GM23248 (cell line): ENCODE measurements at regions not wholly inside any gene's neighbourhood (a gene's known extent, or its start where the extent isn't known, plus 50 kb on each side); places are given as distances from the start of the nearest gene placed in this dataset.

ENCODE experiments used
- DNase-seq: peaks from one replicate; pipeline ENCODE4 v3.0.0-alpha.2; 2015
- H2AFZ ChIP-seq: fragments of 200-600 bp; sonication (generic); 2 replicates; pipeline ENCODE4 v1.6.1; 2016; ENCODE audit warnings: antibody characterized with exemption
- H3F3A ChIP-seq: fragments of 200-600 bp; sonication (generic); 2 replicates; pipeline ENCODE4 v1.6.1; 2016; ENCODE audit warnings: mild to moderate bottlenecking, antibody characterized with exemption, mixed run types; ENCODE audit not compliant: insufficient read depth
- H3K27ac ChIP-seq: fragments of 200-600 bp; sonication (generic); 2 replicates; pipeline ENCODE4 v1.5.1; 2016; ENCODE audit warnings: mild to moderate bottlenecking
- H3K27me3 ChIP-seq: fragments of 200-600 bp; sonication (generic); replicated peaks from 2 replicates; pipeline ENCODE4 v1.6.1; 2016; ENCODE audit warnings: mild to moderate bottlenecking; ENCODE audit not compliant: insufficient read depth
- H3K36me3 ChIP-seq: fragments of 200-600 bp; sonication (generic); 2 replicates; pipeline ENCODE4 v1.6.1; 2016; ENCODE audit warnings: low read depth, mild to moderate bottlenecking
- H3K4me1 ChIP-seq: fragments of 200-600 bp; sonication (generic); 2 replicates; pipeline ENCODE4 v1.6.1; 2016; ENCODE audit warnings: mild to moderate bottlenecking; ENCODE audit not compliant: insufficient read depth
- H3K4me2 ChIP-seq: fragments of 200-600 bp; sonication (generic); one replicate; pipeline ENCODE4 v1.6.1; 2016; ENCODE audit warnings: mild to moderate bottlenecking; ENCODE audit not compliant: unreplicated experiment
- H3K4me3 ChIP-seq: fragments of 200-600 bp; sonication (generic); 2 replicates; pipeline ENCODE4 v1.5.1; 2016; ENCODE audit warnings: mild to moderate bottlenecking
- H3K79me2 ChIP-seq: fragments of 200-600 bp; sonication (generic); 2 replicates; pipeline ENCODE4 v1.6.1; 2016; ENCODE audit warnings: mild to moderate bottlenecking; ENCODE audit not compliant: insufficient read depth
- H3K9ac ChIP-seq: fragments of 200-600 bp; sonication (generic); 2 replicates; pipeline ENCODE4 v1.6.1; 2016; ENCODE audit warnings: mild to moderate bottlenecking
- H3K9me2 ChIP-seq: fragments of 200-600 bp; sonication (generic); 2 replicates; pipeline ENCODE4 v1.6.1; 2016; ENCODE audit warnings: mixed run types, mild to moderate bottlenecking, moderate library complexity; ENCODE audit not compliant: insufficient read depth
- H3K9me3 ChIP-seq: fragments of 200-600 bp; sonication (generic); one replicate; pipeline ENCODE4 v1.6.1; 2017; ENCODE audit warnings: low read depth
- H4K20me1 ChIP-seq: fragments of 200-600 bp; sonication (generic); 2 replicates; pipeline ENCODE4 v1.6.0; 2016; ENCODE audit not compliant: insufficient read depth
- EZH2 ChIP-seq: fragments of 200-600 bp; sonication (generic); IDR thresholded peaks from 2 replicates; pipeline ENCODE4 v1.6.1; 2018; ENCODE audit warnings: antibody characterized with exemption, mild to moderate bottlenecking; ENCODE audit not compliant: insufficient read depth, poor library complexity, severe bottlenecking
- EZH2phosphoT487 ChIP-seq: fragments of 200-600 bp; sonication (generic); IDR thresholded peaks from 2 replicates; pipeline ENCODE4 v1.6.1; 2018; ENCODE audit warnings: antibody characterized with exemption, moderate library complexity, mild to moderate bottlenecking, low read depth; ENCODE audit not compliant: insufficient read depth
- WGBS, 2 experiments: methylation state at CpG; one replicate each; pipeline ENCODE4 v1.1.6; 2015 to 2017; ENCODE audit warnings: low lambda C conversion rate in 2 of 2, low coverage in 1 of 2; ENCODE audit errors: missing lambda C conversion rate in 2 of 2; 5-methylcytosine and 5-hydroxymethylcytosine counted together
- in situ Hi-C: fragments of 300-500 bp; cut with MboI; formaldehyde crosslinking; loops from 2 replicates; pipeline ENCODE4 v1.15.0; 2020

DNA sequence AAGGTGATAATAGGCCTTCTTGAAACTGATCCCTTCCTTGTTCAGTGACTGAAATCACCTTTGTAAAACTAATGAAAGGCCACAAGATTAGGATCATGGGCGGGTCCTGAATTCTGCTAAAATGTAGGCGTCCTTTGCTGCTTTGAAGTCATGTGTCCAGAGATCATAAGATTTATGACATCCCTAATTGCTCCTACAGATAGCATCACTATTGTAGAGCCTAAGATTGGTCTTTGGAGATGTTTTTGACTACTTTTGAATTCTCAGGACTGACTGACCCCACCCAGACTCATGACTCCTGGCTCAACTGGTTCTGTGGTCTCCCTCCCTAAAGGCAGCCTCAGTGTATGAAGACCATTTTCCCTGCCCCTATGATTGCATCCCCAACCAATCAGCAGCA lies 322.6 kb upstream of the SEMA3D start:
- DNase-seq, result peak; percentile 37
- no peaks in the 10 kb centered on the region for H3K9me2 ChIP-seq
- H3F3A ChIP-seq, result peaks cover 27% of the 10 kb centered on the region
- in situ Hi-C loops, result no loop called here
- H3K36me3 ChIP-seq, result no peaks in the 10 kb centered on the region; the same call in 1 of the 2 replicates
- peak overlapping the region; percentile 79 for H3K27ac ChIP-seq
- H2AFZ ChIP-seq, result no peak overlapping the region
- H3K79me2 ChIP-seq, result no peaks in the 10 kb centered on the region
- no peak overlapping the region for H3K9ac ChIP-seq
- H4K20me1 ChIP-seq, result no peaks in the 10 kb centered on the region
- no peak for TF ChIP-seq EZH2phosphoT487
- TF ChIP-seq EZH2, result no peak
- peak overlapping the region; percentile 61 for H3K4me2 ChIP-seq
- WGBS, 2 experiments, result 36 to 41% methylated on average over 2 of the region's 2 CpGs
- no peaks in the 10 kb centered on the region for H3K27me3 ChIP-seq
- no peaks in the 10 kb centered on the region for H3K9me3 ChIP-seq
- H3K4me3 ChIP-seq, result peak overlapping the region; percentile 32
- H3K4me1 ChIP-seq, result peaks cover 28% of the 10 kb centered on the region

GRCh38 chr7:85508642-85509410 lies 322.0 kb upstream of the SEMA3D start:
- H3K36me3 ChIP-seq, result no peaks in the 10 kb centered on the region; the same call in 1 of the 2 replicates
- H3K9me2 ChIP-seq, result no peaks in the 10 kb centered on the region
- H3K79me2 ChIP-seq, result no peaks in the 10 kb centered on the region
- H3K27me3 ChIP-seq, result no peaks in the 10 kb centered on the region
- H2AFZ ChIP-seq, result peak overlapping the region; percentile 17; the same call in 1 of the 2 replicates
- no peaks in the 10 kb centered on the region for H4K20me1 ChIP-seq
- H3K4me2 ChIP-seq, result peak overlapping the region; percentile 61
- in situ Hi-C loops, result no loop called here
- no peak overlapping the region for H3K9ac ChIP-seq
- peak overlapping the region; percentile 79 for H3K27ac ChIP-seq
- peaks cover 25% of the 10 kb centered on the region for H3K4me1 ChIP-seq
- peaks cover under 1% of the 10 kb centered on the region for H3K9me3 ChIP-seq
- H3F3A ChIP-seq, result peaks cover 26% of the 10 kb centered on the region
- H3K4me3 ChIP-seq, result peak overlapping the region; percentile 32
- WGBS, 2 experiments, result 9 to 12% methylated on average over 4 of the region's 4 CpGs
- DNase-seq, result peak; percentile 94
- no peak for TF ChIP-seq EZH2
- TF ChIP-seq EZH2phosphoT487, result peak; percentile 89

DNA sequence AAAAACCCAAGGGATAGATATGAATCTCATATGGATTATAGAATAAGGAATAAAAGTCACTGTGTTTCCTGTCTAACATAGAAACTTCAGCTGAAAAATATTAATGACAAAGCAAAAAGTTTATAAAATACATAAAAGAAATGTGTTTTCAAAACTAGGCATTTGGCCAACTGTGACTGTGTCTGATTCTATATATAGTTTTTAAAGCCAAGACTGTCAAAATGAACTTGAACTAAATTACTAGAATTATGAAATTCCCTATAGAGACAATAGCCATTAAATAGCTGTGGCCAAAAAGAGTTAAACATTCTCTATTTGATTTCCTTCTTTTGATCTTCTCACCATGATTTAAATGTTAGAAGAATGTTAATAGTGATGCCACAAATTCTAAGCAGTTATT lies 311.2 kb upstream of the SEMA3D start:
- H4K20me1 ChIP-seq, result no peaks in the 10 kb centered on the region
- no peak for DNase-seq
- TF ChIP-seq EZH2, result no peak
- no peak for TF ChIP-seq EZH2phosphoT487
- in situ Hi-C loops, result no loop called here
- H3K9ac ChIP-seq, result no peak overlapping the region
- no peaks in the 10 kb centered on the region for H3K4me1 ChIP-seq
- H2AFZ ChIP-seq, result no peak overlapping the region
- no peak overlapping the region for H3K27ac ChIP-seq
- H3K9me3 ChIP-seq, result no peaks in the 10 kb centered on the region
- no peaks in the 10 kb centered on the region for H3F3A ChIP-seq
- H3K4me3 ChIP-seq, result no peak overlapping the region
- no peaks in the 10 kb centered on the region for H3K79me2 ChIP-seq
- no peaks in the 10 kb centered on the region for H3K9me2 ChIP-seq
- no peaks in the 10 kb centered on the region for H3K36me3 ChIP-seq
- no peaks in the 10 kb centered on the region for H3K27me3 ChIP-seq
- no peak overlapping the region for H3K4me2 ChIP-seq

DNA sequence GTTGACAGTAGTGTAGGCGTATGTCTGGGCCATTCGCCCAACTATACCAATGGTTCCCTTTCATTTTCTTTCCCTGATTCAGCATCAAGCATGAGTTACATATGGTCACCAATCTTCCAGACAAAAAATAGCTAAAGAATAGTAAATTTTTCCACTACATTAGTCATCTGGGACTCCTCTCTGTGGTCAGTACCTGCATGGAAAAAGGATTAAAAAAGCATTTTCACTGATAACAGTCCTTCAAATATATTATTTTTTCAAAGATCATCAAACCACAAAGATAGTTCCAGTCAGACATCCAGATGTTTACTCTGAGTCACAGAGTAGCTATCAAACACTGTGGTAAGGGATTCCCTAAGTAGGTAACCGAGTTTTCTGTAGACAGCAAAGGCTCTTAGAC lies 302.6 kb upstream of the SEMA3D start:
- TF ChIP-seq EZH2phosphoT487, result peak; percentile 99
- no peak for TF ChIP-seq EZH2
- Histone ChIP-seq H3K4me1 (peaks cover 17% of the 10 kb centered on the region), H3K27me3 (no peaks in the 10 kb centered on the region), H3K27ac (peak overlapping the region; percentile 57), H3K9me2 (no peaks in the 10 kb centered on the region), H3K79me2 (no peaks in the 10 kb centered on the region), H3F3A (peaks cover 15% of the 10 kb centered on the region; the same call in 1 of the 2 replicates), H3K9me3 (no peaks in the 10 kb centered on the region), H3K36me3 (no peaks in the 10 kb centered on the region; the same call in 1 of the 2 replicates), H3K4me2 (peak overlapping the region; percentile 41), H3K9ac (no peak overlapping the region), H4K20me1 (no peaks in the 10 kb centered on the region), H2AFZ (no peak overlapping the region), H3K4me3 (no peak overlapping the region)
- DNase-seq, result peak; percentile 94
- in situ Hi-C loops, result no loop called here
- WGBS, 2 experiments, result 2 to 3% methylated on average over 3 of the region's 3 CpGs

DNA sequence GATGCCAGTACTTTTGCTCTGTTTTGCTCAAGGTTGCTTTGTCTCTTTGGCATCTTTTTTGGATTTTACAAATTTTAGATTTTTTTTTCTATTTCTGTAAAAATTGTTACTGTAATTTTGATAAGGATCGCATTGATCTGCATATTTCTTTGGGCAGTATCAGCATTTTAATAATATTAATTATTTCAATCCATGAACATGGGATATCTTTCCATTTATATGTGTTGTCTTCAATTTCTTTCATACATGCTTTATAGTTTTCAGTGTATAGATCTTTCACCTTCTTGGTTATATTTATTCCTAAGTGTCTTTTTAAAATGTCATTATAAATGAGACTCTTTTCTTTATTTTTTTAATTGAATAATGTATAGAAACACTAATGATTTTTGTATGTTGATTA lies 301.6 kb upstream of the SEMA3D start:
- 93 to 100% methylated on average over 1 of the region's 1 CpG for WGBS, 2 experiments
- H3K27ac ChIP-seq, result no peak overlapping the region

More for the DNA sequence above, 301.6 kb upstream of the SEMA3D start:
- in situ Hi-C loops, result no loop called here
- Histone ChIP-seq H3F3A (peaks cover 19% of the 10 kb centered on the region; the same call in 1 of the 2 replicates), H3K27me3 (no peaks in the 10 kb centered on the region), H3K4me2 (no peak overlapping the region), H3K36me3 (no peaks in the 10 kb centered on the region; the same call in 1 of the 2 replicates), H3K9me3 (no peaks in the 10 kb centered on the region), H3K79me2 (no peaks in the 10 kb centered on the region), H4K20me1 (no peaks in the 10 kb centered on the region), H3K4me1 (peaks cover 25% of the 10 kb centered on the region), H3K9ac (no peak overlapping the region), H3K9me2 (no peaks in the 10 kb centered on the region), H3K4me3 (no peak overlapping the region), H2AFZ (no peak overlapping the region)
- no peak for DNase-seq
- no peak for TF ChIP-seq EZH2phosphoT487
- no peak for TF ChIP-seq EZH2
